ENCODE measurements at regions not wholly inside any gene's neighbourhood (a gene's known extent, or its start where the extent isn't known, plus 50 kb on each side); places are given as distances from the start of the nearest gene placed in this dataset.

DNA sequence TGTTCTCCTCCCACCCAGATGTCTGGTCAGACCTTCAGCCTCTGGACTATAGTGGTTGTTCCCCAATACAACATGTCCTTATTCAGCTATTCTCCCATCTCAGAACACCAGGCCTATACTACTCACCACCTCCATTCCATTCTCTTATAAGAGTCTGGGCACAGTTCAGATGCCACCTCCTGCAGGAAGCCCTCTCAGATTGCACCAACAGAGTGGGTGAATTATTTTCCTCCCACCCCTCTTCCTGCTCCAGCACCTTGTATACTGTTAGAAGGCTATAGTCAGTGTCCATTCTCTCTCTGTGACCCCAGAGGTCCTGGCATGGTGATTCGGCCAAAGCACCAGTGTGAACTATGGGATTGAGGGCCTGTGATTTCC lies 204.6 kb downstream of the GLI2 start:
- Histone ChIP-seq H3K27me3 (ENCODE audit: control insufficient read depth in 2 of 2, insufficient read depth in 2 of 2, low read length in 2 of 2) (peaks cover 8 to 14% of the 10 kb centered on the region in 2 experiments), H3K9ac (replicated peaks; ENCODE audit: extremely low read depth, insufficient read depth, low read length) (no peak overlapping the region), H3K27ac (ENCODE audit: insufficient read depth, low read depth, low read length) (no peak overlapping the region), H3K9me3 (replicated peaks; ENCODE audit: control insufficient read depth, insufficient read depth, low read length) (no peaks in the 10 kb centered on the region), H3K79me2 (ENCODE audit: control insufficient read depth, insufficient read depth, low read length) (no peaks in the 10 kb centered on the region), H3K4me1 (ENCODE audit: control insufficient read depth, extremely low read depth, insufficient read depth, low read length) (no peaks in the 10 kb centered on the region), H4K20me1 (replicated peaks; ENCODE audit: control insufficient read depth, extremely low read depth, insufficient read depth, low read length) (no peaks in the 10 kb centered on the region), H3K4me2 (ENCODE audit: insufficient read depth, low read length) (no peak overlapping the region), H3K4me3 (replicated peaks in 1 of 3; ENCODE audit: insufficient read depth in 1 of 3, low read depth in 1 of 3, low read length in 3 of 3) (no peak overlapping the region), H3K9me1 (replicated peaks; ENCODE audit: control insufficient read depth, extremely low read depth, insufficient read depth, low read length) (no peaks in the 10 kb centered on the region), H2AFZ (ENCODE audit: low read depth, low read length) (no peak overlapping the region), H3K36me3 (ENCODE audit: control insufficient read depth in 2 of 2, extremely low read depth in 1 of 2, insufficient read depth in 2 of 2, low read length in 2 of 2) (no peaks in the 10 kb centered on the region)
- TF ChIP-seq, protein P1, sequence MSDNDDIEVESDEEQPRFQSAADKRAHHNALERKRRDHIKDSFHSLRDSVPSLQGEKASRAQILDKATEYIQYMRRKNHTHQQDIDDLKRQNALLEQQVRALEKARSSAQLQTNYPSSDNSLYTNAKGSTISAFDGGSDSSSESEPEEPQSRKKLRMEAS (IDR thresholded peaks at IDR 0.05; ENCODE audit: insufficient read depth, insufficient read length): no peak
- TF ChIP-seq MYC (IDR thresholded peaks at IDR 0.05; ENCODE audit: low read depth, low read length) (no peak), FOS (IDR thresholded peaks at IDR 0.05; ENCODE audit: borderline replicate concordance, insufficient read depth, low read length) (no peak), EZH2 (IDR thresholded peaks at IDR 0.05; ENCODE audit: borderline replicate concordance, low read depth, low read length, severe bottlenecking) (no peak), JUN (IDR thresholded peaks at IDR 0.05; ENCODE audit: borderline replicate concordance, insufficient read depth, insufficient read length, low read depth) (no peak), GATA2 (IDR thresholded peaks at IDR 0.05; ENCODE audit: insufficient read depth, insufficient read length, low read depth, low read length) (no peak), POLR2A (IDR thresholded peaks at IDR 0.05; ENCODE audit: low read depth, low read length) (no peak)
- TF ChIP-seq, protein P2, sequence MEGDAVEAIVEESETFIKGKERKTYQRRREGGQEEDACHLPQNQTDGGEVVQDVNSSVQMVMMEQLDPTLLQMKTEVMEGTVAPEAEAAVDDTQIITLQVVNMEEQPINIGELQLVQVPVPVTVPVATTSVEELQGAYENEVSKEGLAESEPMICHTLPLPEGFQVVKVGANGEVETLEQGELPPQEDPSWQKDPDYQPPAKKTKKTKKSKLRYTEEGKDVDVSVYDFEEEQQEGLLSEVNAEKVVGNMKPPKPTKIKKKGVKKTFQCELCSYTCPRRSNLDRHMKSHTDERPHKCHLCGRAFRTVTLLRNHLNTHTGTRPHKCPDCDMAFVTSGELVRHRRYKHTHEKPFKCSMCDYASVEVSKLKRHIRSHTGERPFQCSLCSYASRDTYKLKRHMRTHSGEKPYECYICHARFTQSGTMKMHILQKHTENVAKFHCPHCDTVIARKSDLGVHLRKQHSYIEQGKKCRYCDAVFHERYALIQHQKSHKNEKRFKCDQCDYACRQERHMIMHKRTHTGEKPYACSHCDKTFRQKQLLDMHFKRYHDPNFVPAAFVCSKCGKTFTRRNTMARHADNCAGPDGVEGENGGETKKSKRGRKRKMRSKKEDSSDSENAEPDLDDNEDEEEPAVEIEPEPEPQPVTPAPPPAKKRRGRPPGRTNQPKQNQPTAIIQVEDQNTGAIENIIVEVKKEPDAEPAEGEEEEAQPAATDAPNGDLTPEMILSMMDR (IDR thresholded peaks at IDR 0.05; ENCODE audit: extremely low read depth in 1 of 2, insufficient read depth in 1 of 2, low read depth in 1 of 2, low read length in 2 of 2): no peak
- CTCF ChIA-PET: no interaction called here
- no TSS peak for BruUV-seq (replicated peaks)
- dilution Hi-C loops (cut with MboI; ENCODE audit: extremely low pct_ligation_motif_present, low sequenced_read_pairs): no loop called here
- FAIRE-seq: no peak
- intact Hi-C loops (cut with micrococcal nuclease): no loop called here
- POLR2A ChIA-PET: no interaction called here
- no peak for DNase-seq (ENCODE audit: low read depth, low spot score)
